Esophagus muscularis mucosa (tissue), 3 donors: ENCODE measurements at regions not wholly inside any gene's neighbourhood (a gene's known extent, or its start where the extent isn't known, plus 50 kb on each side); places are given as distances from the start of the nearest gene placed in this dataset.

Experiments used
- CTCF ChIP-seq, 3 experiments: fragments of 200-600 bp in 2 of 3; fragments of 450-650 bp in 1 of 3; sonication (generic) in 2 of 3; IDR thresholded peaks; one replicate each; pipeline ENCODE4 v1.5.1; 2017 to 2019; ENCODE audit warnings: antibody characterized with exemption in 3 of 3, mild to moderate bottlenecking in 2 of 3, moderate library complexity in 1 of 3
- POLR2A ChIP-seq: fragments of 450-650 bp; IDR thresholded peaks from one replicate; pipeline ENCODE4 v1.6.1; 2017; ENCODE audit warnings: antibody characterized with exemption, moderate library complexity, mild to moderate bottlenecking, low read depth
- POLR2AphosphoS5 ChIP-seq, 2 donors: sonication (generic); formaldehyde crosslinking; IDR thresholded peaks; one replicate each; pipeline ENCODE4 v1.6.1; 2017; ENCODE audit warnings: antibody characterized with exemption in 2 of 2

GRCh38 chr12:22951206-22951605, 326.2 kb downstream of the ETNK1 start:
- no peak for TF ChIP-seq POLR2A
- no peak for TF ChIP-seq CTCF (IDR thresholded peaks at IDR 0.05)
- TF ChIP-seq POLR2AphosphoS5 (IDR thresholded peaks at IDR 0.05) = no peak
